ENCODE measurements at regions not wholly inside any gene's neighbourhood (a gene's known extent, or its start where the extent isn't known, plus 50 kb on each side); places are given as distances from the start of the nearest gene placed in this dataset.

GRCh38 chr12:107495604-107496003 lies 190.0 kb upstream of the PWP1 start:
- TF ChIP-seq, protein P1, sequence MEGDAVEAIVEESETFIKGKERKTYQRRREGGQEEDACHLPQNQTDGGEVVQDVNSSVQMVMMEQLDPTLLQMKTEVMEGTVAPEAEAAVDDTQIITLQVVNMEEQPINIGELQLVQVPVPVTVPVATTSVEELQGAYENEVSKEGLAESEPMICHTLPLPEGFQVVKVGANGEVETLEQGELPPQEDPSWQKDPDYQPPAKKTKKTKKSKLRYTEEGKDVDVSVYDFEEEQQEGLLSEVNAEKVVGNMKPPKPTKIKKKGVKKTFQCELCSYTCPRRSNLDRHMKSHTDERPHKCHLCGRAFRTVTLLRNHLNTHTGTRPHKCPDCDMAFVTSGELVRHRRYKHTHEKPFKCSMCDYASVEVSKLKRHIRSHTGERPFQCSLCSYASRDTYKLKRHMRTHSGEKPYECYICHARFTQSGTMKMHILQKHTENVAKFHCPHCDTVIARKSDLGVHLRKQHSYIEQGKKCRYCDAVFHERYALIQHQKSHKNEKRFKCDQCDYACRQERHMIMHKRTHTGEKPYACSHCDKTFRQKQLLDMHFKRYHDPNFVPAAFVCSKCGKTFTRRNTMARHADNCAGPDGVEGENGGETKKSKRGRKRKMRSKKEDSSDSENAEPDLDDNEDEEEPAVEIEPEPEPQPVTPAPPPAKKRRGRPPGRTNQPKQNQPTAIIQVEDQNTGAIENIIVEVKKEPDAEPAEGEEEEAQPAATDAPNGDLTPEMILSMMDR (IDR thresholded peaks at IDR 0.05) = no peak
- TF ChIP-seq POLR2A (IDR thresholded peaks at IDR 0.05) (no peak), POLR2AphosphoS5 (IDR thresholded peaks at IDR 0.05) (no peak)
- WGBS = 96% methylated on average over 2 of the region's 2 CpGs
- no peaks in the 10 kb centered on the region for H3K9me3 ChIP-seq
- DNase-seq (ENCODE audit: low spot score) = no peak
- H3K36me3 ChIP-seq = no peaks in the 10 kb centered on the region
- intact Hi-C loops (cut with DNase I) = no loop called here
- no peaks in the 10 kb centered on the region for H3K27me3 ChIP-seq (replicated peaks; ENCODE audit: insufficient read depth)
- no peaks in the 10 kb centered on the region for H3K4me1 ChIP-seq (replicated peaks)
- no peak overlapping the region for H3K27ac ChIP-seq
- H3K4me3 ChIP-seq = no peak overlapping the region

- H3K4me1 ChIP-seq (replicated peaks) = no peaks in the 10 kb centered on the region
- 94% methylated on average over 2 of the region's 2 CpGs for WGBS
- H3K36me3 ChIP-seq = no peaks in the 10 kb centered on the region
- no peak overlapping the region for H3K4me3 ChIP-seq
- no peaks in the 10 kb centered on the region for H3K27me3 ChIP-seq (replicated peaks; ENCODE audit: insufficient read depth)
- no peak overlapping the region for H3K27ac ChIP-seq
- TF ChIP-seq POLR2A (IDR thresholded peaks at IDR 0.05) (no peak), POLR2AphosphoS5 (IDR thresholded peaks at IDR 0.05) (no peak)
- TF ChIP-seq, protein P1 (IDR thresholded peaks at IDR 0.05) = no peak
- no peak for DNase-seq (ENCODE audit: low spot score)
- intact Hi-C loops (cut with DNase I) = no loop called here
- no peaks in the 10 kb centered on the region for H3K9me3 ChIP-seq
These were observed 188.4 kb upstream of the PWP1 start for GRCh38 chr12:107497231-107497630.

DNA sequence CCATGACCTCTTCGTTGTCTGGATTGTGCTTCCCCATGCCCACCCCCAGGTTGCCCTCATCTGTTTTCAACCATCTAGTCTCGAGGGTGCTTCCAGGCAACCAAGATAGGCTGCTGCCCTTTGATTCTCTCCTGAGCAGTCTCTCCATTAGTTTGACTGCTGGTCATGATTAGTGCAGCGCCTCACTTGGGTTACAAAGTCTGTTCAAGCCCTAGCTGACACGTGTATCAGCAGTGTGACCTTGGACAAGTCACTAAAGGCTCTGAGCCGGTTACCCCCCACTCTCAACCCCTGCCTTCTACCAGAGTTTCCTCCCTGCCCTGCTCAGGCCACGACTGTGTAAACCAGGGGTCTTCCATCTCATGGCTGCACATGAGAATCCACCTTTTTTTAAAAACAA lies 185.3 kb upstream of the PWP1 start:
- Histone ChIP-seq H3K4me3 (no peak overlapping the region), H3K27ac (no peak overlapping the region), H3K36me3 (no peaks in the 10 kb centered on the region), H3K9me3 (no peaks in the 10 kb centered on the region), H3K27me3 (replicated peaks; ENCODE audit: insufficient read depth) (no peaks in the 10 kb centered on the region), H3K4me1 (replicated peaks) (no peaks in the 10 kb centered on the region)
- WGBS = 78% methylated on average over 6 of the region's 6 CpGs
- DNase-seq (ENCODE audit: low spot score) = no peak
- TF ChIP-seq POLR2A (IDR thresholded peaks at IDR 0.05) = no peak
- TF ChIP-seq, protein P1 (IDR thresholded peaks at IDR 0.05) = no peak
- TF ChIP-seq POLR2AphosphoS5 (IDR thresholded peaks at IDR 0.05) = no peak
- intact Hi-C loops (cut with DNase I) = no loop called here

GRCh38 chr12:107501681-107502080 lies 183.9 kb upstream of the PWP1 start:
- no peaks in the 10 kb centered on the region for H3K4me1 ChIP-seq (replicated peaks)
- H3K27me3 ChIP-seq (replicated peaks; ENCODE audit: insufficient read depth) = no peaks in the 10 kb centered on the region
- H3K36me3 ChIP-seq = no peaks in the 10 kb centered on the region
- no peak overlapping the region for H3K4me3 ChIP-seq
- H3K9me3 ChIP-seq = no peaks in the 10 kb centered on the region
- TF ChIP-seq POLR2AphosphoS5 (IDR thresholded peaks at IDR 0.05) (no peak), POLR2A (IDR thresholded peaks at IDR 0.05) (no peak)
- TF ChIP-seq, protein P1 (IDR thresholded peaks at IDR 0.05) = no peak
- no peak overlapping the region for H3K27ac ChIP-seq
- intact Hi-C loops (cut with DNase I) = no loop called here
- no peak for DNase-seq (ENCODE audit: low spot score)
- 86% methylated on average over 4 of the region's 4 CpGs for WGBS

- no peaks in the 10 kb centered on the region for H3K36me3 ChIP-seq
- intact Hi-C loops (cut with DNase I) = no loop called here
- TF ChIP-seq POLR2AphosphoS5 (IDR thresholded peaks at IDR 0.05) (no peak), POLR2A (IDR thresholded peaks at IDR 0.05) (no peak)
- TF ChIP-seq, protein P1 (IDR thresholded peaks at IDR 0.05) = no peak
- DNase-seq (ENCODE audit: low spot score) = no peak
- no peaks in the 10 kb centered on the region for H3K9me3 ChIP-seq
- H3K4me1 ChIP-seq (replicated peaks) = no peaks in the 10 kb centered on the region
- no peak overlapping the region for H3K27ac ChIP-seq
- no peak overlapping the region for H3K4me3 ChIP-seq
- H3K27me3 ChIP-seq (replicated peaks; ENCODE audit: insufficient read depth) = no peaks in the 10 kb centered on the region
- 83% methylated on average over 9 of the region's 9 CpGs for WGBS
These were observed 182.3 kb upstream of the PWP1 start for GRCh38 chr12:107503129-107503855.
